OCI-LY7 (cell line): ENCODE measurements at regions not wholly inside any gene's neighbourhood (a gene's known extent, or its start where the extent isn't known, plus 50 kb on each side); places are given as distances from the start of the nearest gene placed in this dataset.

ENCODE experiments used
- CTCF ChIP-seq: fragments of 200-600 bp; sonication (generic); conservative IDR thresholded peaks from 2 replicates; pipeline ENCODE4 v1.5.1; 2014; ENCODE audit warnings: mild to moderate bottlenecking, antibody characterized with exemption, low read length, moderate library complexity, mixed read lengths
- EZH2phosphoT487 ChIP-seq: fragments of 200-600 bp; sonication (generic); IDR thresholded peaks from 2 replicates; pipeline ENCODE4 v1.6.1; 2018; ENCODE audit warnings: low read depth, borderline replicate concordance, mild to moderate bottlenecking, mixed run types, antibody characterized with exemption, low read length, moderate library complexity, mixed read lengths

DNA sequence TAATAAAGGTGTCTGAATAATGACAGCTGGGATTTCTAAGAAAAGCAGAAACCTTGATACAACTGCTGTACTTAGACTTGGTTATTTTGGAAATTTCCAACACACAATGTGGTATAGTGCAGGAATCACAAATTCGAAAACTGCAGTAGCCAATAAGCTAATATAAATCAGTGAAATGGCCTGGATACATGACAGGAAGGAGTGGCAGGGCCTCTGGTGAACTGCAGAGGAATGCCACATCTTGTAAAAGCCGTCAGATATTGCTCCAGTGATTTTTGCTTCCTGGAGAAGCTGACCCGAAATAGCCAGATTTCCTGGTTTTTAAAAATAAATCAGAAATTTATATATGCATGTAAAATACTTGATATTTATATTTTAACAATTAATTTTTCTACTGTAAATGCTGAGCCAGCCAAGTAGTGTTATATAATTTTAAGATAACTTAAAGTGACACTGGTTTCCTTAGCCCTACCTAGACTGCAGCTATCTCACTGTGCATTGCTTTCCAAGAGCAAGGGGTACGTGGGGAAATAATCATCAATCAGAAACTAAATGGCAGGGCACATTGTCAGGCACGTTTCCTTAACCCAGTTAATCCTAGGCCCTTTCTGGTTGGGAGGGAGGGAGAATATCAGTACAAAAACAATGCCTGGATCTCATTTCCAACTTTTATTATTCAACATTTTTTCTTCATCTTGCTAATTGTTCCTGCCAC lies 182.4 kb downstream of the RASEF start:
- TF ChIP-seq CTCF (no peak), EZH2phosphoT487 (no peak)
